HG03575 (cell line): ENCODE measurements at regions not wholly inside any gene's neighbourhood (a gene's known extent, or its start where the extent isn't known, plus 50 kb on each side); places are given as distances from the start of the nearest gene placed in this dataset.
"Not testable (repeated sequence)": the region's sequence is repeated elsewhere in the genome, so short reads cannot be mapped to it uniquely, and the experiment has no call there.

Experiments used
- ATAC-seq: cut with Tn5 transposase; IDR thresholded peaks from one replicate; pipeline ENCODE4 v1.9.1; 2021; ENCODE audit not compliant: unreplicated experiment, insufficient number of reproducible peaks, low FRiP score; ENCODE audit errors: extremely low read depth

DNA sequence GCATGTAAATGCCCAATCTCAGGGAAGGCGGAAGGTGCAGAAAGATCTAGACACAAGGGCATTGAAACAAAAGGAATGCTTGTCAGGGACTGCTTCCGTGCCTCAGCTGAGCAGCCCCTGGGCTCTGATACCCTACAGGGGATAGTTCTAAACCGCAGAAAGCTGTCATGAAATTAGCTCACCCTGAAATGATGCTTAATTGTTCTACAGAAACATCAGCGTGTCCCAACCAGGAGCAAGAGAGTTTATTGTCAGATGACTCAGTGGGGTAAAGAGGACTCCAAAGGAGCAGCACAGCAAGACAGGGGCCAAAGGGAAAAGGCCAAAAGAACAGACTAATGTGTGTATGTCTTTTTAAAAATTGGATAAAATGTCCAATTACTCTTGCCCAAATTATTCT, 258.4 kb upstream of the JARID2 start:
- no peak for ATAC-seq

DNA sequence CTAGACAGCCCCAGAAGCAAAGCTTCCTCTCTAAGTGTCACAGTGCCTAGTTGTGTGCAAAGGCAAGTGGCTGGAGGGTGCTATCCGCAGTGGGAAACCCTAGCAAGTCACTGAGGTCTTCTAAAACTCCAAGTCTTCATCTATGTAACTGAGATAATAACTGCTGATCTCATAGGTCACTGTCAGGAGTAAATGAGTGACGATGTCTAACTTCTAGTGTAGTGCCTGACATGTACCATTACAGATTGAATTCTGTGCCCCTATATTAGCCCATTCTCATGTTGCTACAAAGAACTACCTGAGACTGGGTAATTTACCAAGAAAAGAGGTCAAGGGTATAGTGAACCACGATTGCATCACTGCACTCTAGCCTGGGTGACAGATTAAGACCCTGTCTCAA, 253.5 kb upstream of the JARID2 start:
- no peak for ATAC-seq

DNA sequence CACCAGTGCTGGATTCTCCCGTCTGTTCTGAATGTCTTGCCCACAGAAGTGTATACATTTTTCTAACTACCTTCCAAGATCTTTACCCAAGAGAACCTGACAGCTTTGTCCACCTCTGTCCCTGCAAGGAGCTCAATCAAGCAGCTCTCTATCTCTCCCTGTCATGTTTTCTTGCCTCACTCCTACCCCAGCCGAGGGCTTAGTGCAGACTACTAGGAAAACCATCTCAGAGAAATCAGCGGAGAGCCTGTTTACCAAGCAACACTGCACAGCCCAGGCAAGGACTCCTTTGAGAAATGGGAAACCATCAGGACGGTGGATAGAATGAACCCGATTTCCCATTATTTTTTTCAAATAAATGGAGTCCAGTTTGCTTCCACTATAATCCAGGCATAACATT, 250.7 kb upstream of the JARID2 start:
- no peak for ATAC-seq

DNA sequence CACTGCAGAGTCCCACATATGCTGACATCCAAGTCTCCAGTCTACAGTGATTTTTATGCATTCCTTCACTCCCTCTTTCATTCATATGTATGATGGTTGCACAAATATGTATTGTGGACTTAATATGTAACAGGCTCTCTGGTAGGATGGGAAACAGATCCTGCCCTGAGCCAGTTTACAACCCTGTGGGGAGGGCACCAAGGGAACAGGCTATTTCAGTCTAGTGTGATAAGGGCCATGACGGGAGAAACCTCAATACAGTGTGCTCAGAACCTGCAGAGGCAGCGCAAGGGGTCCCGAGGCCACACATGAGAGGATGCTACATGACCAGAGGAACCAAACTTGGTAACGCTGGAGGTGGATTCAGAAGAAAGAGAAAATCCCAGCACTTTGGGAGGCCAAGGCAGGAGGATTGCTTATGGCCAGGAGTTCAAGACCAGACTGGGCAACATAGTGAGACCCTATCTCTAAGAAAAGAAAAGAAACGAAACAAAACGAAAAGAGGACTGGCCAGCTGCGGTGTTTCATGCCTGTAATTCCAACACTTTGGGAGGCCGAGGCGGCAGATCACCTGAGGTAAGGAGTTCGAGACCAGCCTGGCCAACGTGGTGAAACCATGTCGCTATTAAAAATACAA, 249.8 kb upstream of the JARID2 start:
- no peak for ATAC-seq

DNA sequence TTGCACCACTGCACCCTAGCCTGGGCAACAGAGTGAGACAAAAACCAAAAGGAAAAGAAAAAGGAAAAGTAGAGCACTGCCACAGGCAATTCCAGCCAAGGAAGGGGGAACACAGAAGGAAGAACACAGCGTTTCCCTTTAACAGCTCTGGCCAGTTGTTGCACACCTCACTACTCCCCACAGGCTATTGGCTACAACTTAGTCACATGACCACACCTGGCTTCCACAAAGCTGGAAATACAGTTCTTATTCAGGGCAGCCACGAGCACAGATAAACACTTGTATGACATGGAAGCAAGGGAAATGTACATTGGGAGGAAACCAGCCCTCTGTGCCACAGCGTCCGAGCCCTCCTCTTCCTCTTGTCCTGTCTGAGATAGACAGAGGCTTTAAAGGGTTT, 249.0 kb upstream of the JARID2 start:
- no peak for ATAC-seq

DNA sequence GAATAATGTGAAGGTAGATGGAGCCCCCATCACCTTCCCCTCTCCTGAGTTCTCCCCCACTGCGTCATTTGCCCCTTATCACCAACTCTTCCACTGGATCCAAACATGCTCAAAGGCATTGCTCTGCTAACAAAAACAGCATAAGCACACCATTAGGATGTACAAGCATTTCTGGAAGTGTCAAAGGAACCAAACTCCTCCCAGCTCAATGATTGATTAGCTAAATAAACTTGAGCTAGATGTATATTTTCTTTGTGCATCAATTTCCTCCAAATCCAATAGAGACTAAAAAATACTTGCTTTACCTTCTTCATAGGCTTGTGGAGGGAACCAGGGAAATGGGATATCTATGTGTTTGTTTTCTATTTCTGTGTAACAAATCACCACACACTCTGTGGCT, 248.4 kb upstream of the JARID2 start:
- ATAC-seq, result no peak

DNA sequence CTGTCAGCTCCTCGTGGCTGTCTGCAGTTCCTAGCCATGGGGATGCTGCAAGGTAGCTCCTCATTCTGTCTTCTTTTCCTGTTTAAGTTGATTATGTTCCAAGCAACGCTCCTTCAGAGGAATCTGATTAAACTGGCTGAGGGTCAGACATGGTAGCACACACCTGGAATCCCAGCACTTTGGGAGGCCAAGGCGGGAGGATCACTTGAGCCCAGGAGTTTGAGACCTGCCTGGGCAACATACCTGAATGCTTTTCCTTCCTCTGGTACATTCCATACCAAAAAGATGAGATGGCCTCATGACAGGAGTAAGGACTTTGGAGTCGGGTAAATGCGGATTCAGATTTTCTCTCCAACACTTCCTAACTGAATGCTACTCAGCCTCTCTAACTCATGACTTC, 246.8 kb upstream of the JARID2 start:
- ATAC-seq, result no peak

DNA sequence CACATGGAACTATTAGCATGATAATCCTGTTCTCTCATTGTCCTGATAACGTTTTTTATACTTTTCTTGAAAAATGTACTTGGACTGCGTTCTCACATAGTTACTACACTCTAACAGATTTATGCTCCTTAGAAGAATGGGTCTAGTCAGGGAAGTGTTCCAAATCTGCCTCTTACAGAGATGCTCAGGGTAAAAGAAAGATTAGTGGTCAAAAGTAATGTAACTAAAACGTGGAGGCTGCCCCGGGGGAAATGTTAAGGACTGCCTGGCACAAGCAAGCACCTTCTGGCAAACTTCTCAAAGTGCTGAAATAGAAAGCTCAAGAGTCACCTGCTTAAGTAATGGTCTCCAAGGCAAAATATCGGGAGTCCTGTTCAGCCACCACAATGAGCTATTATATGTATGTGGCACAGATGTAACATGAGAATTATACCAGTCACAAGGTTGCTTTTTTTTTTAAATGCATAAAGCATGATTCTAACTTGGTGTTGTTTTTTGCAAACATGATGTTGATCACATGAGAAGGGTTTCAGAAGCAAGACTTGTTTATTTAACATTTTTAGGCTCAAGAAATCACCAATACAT, 244.5 kb upstream of the JARID2 start:
- no peak for ATAC-seq

DNA sequence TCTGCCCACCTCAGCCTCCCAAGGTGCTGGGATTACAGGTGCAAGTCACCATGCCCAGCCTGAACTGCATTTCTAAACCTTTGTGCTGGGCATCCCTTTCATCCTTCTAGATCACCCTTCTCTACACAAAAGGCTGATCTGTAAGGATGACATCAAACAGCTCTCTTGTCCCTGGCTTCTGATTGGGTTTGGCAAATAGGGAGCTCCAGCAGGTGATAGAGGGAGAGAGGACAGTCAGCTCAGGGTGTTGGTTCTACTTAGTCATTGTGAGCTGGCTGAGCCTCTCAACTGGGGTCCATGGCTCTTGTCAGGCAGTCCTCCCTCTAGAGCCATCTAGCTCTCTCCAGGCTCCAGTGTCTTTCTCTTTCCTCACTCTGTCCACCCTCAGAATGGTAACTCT, 237.6 kb upstream of the JARID2 start:
- ATAC-seq, result no peak

DNA sequence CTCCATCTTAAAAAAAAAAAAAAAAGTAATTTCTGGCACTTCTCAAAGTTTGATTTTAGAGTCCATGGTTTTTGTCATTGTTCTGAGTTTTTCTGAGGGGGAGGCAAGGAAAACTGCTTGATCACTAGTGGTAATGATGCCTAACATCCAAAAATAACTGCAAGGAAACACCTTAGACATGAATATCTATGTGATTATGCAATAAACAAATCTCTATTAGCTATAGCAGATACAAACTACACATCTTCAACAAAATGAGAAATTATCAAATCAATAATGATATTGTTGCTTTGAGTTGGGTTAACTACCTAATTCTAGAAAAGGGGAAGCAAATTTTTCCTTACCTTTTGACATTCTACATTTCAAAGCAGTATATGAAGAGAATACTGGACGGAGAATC, 230.9 kb upstream of the JARID2 start:
- no peak for ATAC-seq

DNA sequence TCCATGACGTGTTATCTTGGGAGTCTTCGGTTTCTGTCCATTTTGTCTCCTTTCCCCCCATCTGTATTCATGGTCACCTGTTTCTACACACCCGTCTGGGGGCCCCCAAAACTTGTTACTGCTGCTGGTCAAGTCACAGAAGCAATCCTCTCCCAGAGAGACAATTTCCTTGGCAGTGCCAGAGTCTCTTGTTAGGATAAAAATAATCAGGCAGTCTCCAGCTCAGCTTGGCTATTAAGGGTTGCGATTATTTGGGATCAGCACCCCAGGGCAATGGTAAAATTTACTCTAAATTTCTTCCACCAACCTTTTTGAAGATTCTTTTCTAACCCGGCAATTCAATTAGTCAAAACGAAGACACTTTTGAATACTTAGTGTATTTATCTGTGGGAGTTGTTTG, 229.1 kb upstream of the JARID2 start:
- no peak for ATAC-seq

DNA sequence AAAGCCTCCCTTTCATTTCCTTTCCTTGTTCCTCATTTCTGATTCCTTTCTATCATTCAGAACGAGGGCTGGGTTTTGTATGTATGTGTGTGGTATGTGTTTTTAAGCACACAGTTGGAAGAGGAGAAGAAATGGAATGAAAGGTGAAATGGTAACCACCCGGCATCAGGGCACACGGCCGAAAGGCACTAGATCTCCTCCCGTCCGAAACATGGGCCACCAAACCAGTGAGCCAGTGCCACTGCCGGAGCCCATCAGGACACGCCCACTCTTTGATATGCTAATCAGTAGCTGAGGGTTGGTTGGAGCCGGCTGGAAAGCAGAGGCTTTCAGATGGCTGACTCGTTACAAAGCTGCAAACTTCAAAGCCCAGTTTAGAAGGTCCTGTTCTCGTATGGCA, 228.6 kb upstream of the JARID2 start:
- no peak for ATAC-seq

DNA sequence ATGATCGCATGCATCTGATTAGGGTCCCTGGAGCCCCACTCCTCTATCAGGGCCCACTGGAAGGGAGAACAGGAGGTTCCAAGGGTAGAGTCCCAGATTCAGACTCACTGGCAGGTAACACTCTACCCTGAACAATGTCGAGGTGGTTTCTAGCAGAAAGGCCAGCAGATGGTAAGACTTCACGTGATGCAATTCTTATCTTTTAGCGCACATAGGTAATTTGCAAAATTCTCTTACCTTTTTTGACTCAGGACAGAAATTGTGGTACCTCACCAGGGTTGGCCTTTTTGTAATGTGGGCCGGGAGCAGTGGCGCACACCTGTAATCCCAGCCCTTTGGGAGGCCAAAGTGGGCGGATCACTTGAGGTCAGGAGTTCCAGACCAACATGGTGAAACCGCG, 228.1 kb upstream of the JARID2 start:
- ATAC-seq, result no peak

DNA sequence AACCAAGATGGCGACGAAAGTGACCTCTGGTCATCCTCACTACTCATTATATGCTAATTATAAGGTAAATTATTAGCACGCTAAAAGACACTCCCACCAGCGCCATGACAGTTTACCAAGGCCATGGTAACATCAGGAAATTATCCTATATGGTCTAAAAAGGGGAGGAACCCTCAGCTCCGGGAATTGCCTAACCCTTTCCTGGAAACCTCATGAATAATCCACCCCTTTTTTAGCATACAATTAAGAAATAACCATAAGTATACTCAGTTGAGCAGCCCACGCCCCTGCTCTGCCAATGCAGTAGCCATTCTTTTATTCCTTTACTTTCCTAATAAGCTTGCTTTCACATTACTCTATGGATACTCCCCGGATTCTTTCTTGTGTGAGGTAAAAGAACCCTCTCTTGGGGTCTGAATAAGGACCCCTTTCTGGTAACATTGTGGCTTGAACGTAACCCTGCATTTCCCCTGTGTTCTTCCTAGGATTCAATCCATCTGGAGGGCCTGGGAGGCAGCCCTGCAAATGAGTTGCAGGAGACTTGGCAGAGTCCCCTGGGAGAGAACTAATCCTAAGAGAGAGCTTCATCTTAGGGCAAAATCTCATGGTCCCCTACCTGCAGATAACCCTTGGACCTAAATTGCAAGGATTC, 225.6 kb upstream of the JARID2 start:
- no peak for ATAC-seq

DNA sequence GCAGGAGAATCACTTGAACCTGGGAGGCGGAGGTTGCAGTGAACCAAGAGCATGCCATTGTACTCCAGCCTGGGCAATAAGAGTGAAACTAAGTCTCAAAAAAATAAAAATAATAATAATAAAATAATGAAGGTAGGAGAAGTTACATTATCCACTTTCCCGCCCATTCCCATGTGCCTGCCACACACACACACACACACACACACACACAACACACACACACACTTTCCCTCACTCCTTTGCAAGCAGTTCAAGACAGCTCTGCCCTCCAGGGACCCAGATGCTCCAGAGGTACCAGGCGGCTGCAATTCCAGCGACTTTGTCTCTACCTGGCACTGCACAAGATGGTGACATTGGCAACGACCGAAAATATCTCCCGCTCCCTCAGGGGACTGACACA, 224.8 kb upstream of the JARID2 start:
- ATAC-seq, result no peak

DNA sequence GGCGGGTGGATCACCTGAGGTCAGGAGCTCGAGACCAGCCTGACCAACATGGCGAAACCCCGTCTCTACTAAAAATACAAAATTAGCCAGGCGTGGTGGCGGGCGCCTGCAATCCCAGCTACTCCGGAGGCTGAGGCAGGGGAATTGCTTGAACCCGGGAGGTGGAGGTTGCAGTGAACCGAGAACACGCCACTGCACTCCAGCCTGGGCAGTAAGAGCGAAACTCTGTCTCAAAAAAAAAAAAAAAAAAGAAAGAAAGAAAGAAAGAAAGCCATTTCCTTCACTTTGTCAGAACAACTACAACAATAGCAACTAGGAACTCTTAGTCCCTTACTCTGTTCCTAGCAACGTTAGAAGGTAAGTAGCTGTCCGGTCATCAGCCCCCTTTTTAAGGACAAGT, 222.9 kb upstream of the JARID2 start:
- ATAC-seq, result not testable (repeated sequence)

DNA sequence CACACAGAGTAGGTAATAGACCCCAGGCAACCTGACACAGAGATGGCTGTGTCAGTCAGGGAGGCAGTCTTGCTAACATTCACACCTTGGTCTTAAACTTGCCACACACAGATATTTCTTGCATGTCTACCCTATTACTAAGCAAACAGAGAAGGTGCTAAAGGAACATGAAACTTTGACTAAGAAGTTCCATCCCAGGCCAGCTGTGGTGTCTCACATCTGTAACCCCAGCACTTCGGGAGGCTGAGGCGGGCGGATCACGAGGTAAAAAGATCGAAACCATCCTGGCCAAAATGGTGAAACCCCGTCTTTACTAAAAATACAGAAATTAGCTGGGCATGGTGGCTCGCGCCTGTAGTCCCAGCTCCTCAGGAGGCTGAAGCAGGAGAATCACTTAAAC, 222.4 kb upstream of the JARID2 start:
- peak; percentile 80 for ATAC-seq

DNA sequence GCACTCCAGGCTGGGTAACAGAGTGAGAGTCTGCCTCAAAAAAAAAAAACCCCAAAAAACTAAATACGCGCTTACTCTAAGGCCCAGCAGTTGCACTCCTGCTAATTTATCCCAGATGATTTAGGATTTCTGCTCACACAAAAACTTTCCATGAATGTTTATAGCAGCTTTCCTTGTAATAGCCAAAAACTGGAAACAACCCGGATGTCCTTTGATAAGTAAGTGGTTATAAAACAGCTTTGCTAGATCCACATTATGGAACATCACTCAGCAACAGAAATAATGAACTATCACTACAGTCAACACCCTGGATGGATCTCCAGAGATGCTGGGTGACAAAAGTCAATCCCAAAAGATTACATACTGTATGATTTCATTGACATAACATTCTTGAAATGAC, 220.4 kb upstream of the JARID2 start:
- ATAC-seq, result no peak

DNA sequence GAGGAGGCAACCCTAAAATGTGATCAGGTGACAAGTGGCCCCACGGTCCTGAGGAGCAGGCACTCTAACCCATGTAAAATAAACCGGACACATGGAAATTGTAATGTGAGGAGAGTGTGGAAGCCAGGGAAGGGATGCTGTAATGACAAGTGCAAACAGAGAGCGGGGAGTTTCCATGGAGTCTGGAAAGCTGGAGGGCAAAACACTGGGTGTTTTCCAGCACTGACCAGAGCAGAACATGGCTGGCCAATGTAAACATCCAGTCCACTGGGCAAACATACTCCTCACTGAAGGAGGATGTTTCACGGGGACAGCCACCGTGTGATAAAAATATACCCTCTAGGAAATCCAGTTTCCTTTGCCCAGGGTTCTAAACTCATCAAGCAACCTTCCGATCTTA, 219.0 kb upstream of the JARID2 start:
- ATAC-seq, result no peak

DNA sequence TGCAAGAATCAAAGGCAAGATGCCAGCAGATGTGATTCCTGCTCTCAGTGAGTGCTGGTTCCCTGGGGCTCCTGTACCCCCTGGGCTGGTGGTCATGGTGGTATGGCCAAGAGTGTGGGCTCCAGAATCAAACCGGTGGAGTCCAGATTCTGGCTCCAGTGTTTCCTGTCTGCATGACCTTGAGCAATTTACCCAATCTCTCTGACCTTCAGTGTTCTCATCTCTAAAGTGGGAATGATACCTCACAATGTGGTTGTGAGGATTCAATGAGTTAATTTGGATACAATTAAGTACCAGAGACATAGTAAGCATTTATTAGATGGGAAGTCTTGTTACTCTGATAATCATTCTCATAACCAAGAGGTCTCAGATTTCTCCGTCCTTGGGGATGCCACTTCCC, 218.4 kb upstream of the JARID2 start:
- no peak for ATAC-seq

DNA sequence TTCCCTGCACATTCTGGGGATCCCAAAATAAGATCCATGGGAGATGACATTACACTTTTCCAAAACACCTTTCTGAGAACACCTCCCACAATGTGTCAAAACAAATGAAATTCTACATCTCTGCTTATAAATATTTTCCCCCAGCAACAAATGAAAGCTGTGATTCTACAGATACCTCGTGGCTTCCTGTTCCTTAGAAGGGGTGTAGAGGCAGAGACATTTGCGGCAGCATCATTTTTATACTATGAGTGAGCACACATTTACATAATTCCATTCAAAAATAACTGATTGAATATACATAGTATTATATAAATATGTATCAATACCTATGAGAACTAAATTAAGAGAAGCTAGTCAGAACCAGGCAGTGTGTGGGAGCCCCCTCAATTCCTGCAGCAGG, 213.9 kb upstream of the JARID2 start:
- no peak for ATAC-seq
